ENCODE measurements at regions not wholly inside any gene's neighbourhood (a gene's known extent, or its start where the extent isn't known, plus 50 kb on each side); places are given as distances from the start of the nearest gene placed in this dataset.

- TF ChIP-seq, protein P1, sequence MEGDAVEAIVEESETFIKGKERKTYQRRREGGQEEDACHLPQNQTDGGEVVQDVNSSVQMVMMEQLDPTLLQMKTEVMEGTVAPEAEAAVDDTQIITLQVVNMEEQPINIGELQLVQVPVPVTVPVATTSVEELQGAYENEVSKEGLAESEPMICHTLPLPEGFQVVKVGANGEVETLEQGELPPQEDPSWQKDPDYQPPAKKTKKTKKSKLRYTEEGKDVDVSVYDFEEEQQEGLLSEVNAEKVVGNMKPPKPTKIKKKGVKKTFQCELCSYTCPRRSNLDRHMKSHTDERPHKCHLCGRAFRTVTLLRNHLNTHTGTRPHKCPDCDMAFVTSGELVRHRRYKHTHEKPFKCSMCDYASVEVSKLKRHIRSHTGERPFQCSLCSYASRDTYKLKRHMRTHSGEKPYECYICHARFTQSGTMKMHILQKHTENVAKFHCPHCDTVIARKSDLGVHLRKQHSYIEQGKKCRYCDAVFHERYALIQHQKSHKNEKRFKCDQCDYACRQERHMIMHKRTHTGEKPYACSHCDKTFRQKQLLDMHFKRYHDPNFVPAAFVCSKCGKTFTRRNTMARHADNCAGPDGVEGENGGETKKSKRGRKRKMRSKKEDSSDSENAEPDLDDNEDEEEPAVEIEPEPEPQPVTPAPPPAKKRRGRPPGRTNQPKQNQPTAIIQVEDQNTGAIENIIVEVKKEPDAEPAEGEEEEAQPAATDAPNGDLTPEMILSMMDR (IDR thresholded peaks at IDR 0.05; ENCODE audit: low read depth, low read length) = no peak
- no peak for TF ChIP-seq POLR2A (IDR thresholded peaks at IDR 0.05; ENCODE audit: extremely low read depth, insufficient read length)
These were observed 124.3 kb downstream of the CENPF start for GRCh38 chr1:214727274-214727673.
